HG03439 (cell line): ENCODE measurements at regions not wholly inside any gene's neighbourhood (a gene's known extent, or its start where the extent isn't known, plus 50 kb on each side); places are given as distances from the start of the nearest gene placed in this dataset.
A peak's percentile ranks its signal among the peaks of the same experiment; 100 is the strongest.

ENCODE experiments used
- ATAC-seq: cut with Tn5 transposase; IDR thresholded peaks from one replicate; pipeline ENCODE4 v1.9.1; 2021; ENCODE audit warnings: mild to moderate bottlenecking, moderate library complexity; ENCODE audit not compliant: unreplicated experiment

DNA sequence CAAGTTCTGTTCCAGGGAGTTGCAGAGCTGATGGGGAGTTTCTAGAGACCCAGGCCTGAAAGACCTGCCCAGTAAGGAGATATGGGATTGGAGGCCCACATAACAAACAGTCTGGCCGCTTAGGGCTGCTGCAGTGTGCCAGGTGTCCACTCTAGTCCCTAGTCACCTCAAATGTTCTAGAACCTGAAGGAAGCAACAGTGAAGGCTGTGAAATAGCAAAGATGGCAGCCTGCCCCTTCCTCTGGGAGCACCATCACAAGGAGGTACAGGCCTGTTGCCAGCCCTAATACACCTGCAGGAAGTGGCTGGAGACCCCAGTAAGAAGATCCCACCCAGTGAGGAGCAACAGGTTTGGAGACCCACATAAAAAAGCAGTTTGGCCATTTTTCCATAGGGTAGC, 783.8 kb upstream of the EDIL3 start:
- ATAC-seq, result no peak

GRCh38 chr5:85170183-85170582, 785.5 kb upstream of the EDIL3 start:
- no peak for ATAC-seq

DNA sequence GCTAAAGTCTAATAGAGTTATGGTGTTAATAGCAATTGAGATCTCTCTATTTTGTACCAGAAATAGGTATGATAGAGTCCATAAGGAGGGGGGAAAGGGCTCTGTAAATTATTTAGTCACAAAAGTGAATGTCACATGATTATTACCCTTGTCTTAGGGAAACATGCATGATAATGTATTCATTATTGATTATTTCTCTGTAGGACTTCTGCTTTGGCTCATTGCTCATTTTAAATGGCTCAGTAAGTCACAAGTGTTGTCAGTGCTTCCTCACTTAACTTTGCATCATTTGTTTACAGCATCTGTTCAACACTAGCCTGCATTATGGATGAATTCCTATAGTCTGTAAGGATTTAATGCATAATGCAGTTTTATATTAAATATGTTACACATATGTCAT, 788.8 kb upstream of the EDIL3 start:
- no peak for ATAC-seq

- ATAC-seq, result no peak
Measured at GRCh38 chr5:85182344-85182743, 797.7 kb upstream of the EDIL3 start.

- no peak for ATAC-seq
Measured at GRCh38 chr5:85204289-85204688, 819.6 kb upstream of the EDIL3 start.

DNA sequence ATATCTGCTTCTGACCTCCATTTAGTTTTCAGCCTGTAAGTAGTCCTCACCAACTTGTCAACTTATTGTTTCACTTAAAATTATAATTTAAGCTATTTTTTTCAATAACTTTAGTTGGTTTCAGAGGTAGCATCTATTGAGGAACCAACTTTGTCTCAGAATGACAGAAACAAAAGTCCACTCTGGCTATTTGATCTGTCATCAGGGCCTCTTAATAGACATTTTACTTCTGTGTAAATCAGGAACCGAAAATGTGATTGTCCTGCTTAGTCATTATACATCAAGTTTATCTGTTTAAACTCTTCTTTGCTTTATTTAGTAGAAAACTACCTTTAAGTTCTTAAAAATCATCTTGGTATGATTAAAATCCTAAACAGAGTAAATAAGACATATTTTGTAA, 820.8 kb upstream of the EDIL3 start:
- peak; percentile 63 for ATAC-seq

GRCh38 chr5:85225388-85225787, 840.7 kb upstream of the EDIL3 start:
- ATAC-seq, result no peak

- ATAC-seq, result no peak
Measured at GRCh38 chr5:85249204-85249603, 864.5 kb upstream of the EDIL3 start.

GRCh38 chr5:85263125-85263524, 878.4 kb upstream of the EDIL3 start:
- no peak for ATAC-seq

GRCh38 chr5:85266692-85267091, 882.0 kb upstream of the EDIL3 start:
- no peak for ATAC-seq

DNA sequence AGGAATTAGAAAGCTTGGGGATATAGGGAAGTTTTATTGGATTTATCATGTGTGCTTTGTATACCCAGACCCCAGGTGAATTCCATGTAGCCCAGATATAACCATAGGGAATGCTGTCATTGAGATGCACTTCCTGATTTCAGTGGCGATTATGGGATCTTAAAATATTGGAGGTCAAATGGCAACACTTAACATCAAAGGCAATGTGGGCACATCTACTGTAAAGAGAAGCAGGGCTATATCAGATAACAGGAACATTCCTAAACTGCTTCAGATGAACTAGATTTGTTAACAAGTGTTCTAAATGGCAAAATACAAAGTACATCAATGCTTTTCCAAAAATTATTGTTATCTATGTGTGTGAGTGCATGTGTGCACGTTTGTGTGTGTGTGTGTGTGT, 883.5 kb upstream of the EDIL3 start:
- ATAC-seq, result no peak

DNA sequence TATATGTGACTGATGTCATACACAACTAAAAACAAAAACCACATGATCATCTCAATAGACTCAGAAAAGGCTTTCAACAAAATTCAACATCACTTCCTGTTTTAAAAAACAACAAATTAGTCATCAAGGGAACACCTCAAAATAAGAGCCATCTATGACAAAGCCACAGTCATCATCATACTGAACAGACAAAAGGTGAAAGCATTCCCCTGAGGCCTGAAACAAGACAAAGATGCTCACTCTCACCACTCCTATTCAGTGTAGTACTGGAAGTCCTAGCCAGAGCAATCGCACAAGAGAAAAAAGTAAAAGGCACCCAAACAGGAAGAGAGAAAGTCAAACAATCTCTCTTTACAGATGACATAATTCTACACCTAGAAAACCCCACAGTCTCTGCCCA, 893.5 kb upstream of the EDIL3 start:
- peak; percentile 92 for ATAC-seq

- ATAC-seq, result no peak
Measured at GRCh38 chr5:85288914-85289313, 904.2 kb upstream of the EDIL3 start.

DNA sequence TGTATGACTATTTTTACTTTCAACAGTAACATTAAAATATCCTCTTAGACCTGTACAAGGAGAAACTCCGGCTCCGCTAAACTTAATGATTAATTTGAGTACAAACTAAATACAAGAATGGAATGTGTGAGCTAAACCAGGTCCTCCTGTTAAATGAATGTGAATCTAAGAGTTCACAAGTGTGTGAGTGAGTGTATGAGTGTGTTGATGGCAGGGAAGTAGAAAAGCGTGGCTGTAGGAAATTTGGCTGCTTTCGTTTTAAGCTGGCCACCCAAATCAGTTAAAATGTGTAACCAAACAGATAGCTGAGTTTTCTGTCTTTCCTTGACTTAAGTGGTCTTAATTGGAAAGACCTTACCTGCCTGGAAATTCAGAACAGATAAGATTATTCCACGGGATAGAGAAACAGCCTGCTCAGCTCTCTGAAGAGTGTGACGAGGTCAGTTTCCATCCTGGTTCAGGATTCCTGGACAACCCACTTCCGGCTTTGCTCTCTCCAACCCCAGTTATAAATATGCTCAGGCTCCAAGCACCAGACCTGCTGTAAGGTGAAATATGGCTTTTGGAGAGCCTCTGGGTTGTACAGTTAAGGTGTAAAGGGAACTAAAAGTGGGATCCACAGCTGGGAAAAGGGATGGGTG, 908.6 kb upstream of the EDIL3 start:
- ATAC-seq, result no peak

DNA sequence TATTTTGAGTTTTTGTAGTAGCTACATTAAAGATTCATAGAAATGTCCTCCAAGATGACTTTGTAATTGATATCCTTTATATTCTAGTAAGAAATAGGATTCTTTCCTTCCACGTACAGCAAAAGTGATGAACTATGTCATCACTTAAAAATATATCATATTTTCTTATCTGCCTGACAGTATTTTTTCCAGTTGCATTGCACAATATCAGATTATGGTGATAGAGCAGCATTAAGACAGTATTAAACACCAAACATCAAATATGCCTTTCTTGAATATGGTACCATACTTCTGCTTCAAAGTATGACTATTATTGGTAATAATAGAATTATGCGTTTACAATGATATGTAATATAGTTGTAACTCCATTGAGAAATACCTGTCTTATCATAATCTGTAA, 919.8 kb upstream of the EDIL3 start:
- no peak for ATAC-seq

DNA sequence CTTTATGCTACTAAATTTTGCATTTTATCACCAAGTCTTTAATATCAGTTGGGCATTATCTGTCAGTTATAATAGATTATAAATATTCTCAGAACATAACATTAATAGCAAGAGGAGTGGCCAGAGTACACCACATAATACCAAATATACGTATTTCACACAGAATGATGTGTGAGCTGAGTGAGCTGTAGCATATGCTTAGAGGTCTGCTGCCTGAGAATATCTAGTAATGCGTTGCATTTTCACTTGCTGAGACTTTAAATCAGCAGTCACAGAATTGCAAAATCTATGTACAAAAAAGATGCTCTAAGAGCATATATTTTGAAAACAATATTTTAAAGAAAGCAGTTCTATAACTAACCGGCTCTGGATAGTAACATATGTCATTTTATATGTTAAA, 921.1 kb upstream of the EDIL3 start:
- no peak for ATAC-seq

- no peak for ATAC-seq
Measured at GRCh38 chr5:85311536-85311935, 926.9 kb upstream of the EDIL3 start.

DNA sequence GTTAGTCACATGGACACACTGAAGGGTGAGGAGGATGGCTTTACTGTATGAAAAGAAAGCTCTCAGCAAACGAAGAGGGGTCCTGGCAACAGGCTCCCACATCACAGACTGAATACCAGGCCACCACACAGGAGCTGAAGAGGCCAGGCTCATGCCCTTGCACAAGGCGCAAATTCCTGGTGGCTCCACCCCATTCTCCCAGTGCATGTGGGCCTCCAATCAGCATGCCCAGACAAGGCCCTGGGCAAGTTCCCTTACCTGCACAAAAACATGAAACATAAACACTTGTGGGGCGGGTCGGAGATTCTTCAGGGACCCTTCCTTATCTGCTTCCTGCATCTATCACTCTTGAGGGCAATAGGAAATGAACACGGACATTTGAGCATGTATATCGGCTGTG, 935.8 kb upstream of the EDIL3 start:
- ATAC-seq, result no peak

- no peak for ATAC-seq
Measured at GRCh38 chr5:85333276-85333675, 948.6 kb upstream of the EDIL3 start.

DNA sequence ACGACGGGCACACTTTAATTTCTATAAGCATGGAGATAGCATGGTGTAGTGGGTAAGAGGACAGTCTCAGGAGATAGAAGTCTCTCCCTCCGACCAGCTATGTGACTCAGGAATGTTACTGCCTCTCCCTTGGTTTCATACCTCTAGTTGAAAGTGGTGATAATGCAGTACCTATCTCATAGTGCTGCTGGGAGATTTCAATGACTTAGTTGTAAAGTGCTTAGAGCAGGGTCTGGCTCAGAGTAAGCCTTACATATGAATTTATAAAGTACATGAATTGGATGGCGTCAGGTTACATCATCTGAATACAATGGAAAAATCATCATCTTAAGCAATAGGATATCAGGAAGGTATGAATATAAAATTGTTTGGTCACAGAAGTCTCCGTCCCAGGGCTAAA, 952.8 kb upstream of the EDIL3 start:
- no peak for ATAC-seq

DNA sequence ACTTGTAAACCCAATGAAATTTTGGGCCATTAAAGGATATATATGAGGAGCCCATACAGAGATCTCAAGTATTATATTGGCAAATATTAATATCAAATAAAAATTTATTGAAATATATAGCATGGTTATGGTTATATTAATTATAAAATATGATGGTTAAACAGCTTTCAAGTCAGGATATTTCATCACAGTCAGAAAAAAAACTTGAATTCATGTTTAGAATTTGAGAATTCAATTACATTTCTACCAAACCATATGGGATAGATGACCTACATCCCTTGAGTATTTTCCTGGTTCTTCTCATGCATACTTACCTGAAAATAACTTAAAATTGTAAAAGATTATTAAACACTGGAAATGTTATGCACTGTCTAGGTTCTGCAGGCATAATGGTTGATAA, 956.1 kb upstream of the EDIL3 start:
- no peak for ATAC-seq

GRCh38 chr5:85345818-85346217, 961.1 kb upstream of the EDIL3 start:
- ATAC-seq, result no peak

GRCh38 chr5:85357309-85357708, 972.6 kb upstream of the EDIL3 start:
- no peak for ATAC-seq

- ATAC-seq, result no peak
Measured at GRCh38 chr5:85375525-85375924, 990.8 kb upstream of the EDIL3 start.
